ENCODE measurements at regions not wholly inside any gene's neighbourhood (a gene's known extent, or its start where the extent isn't known, plus 50 kb on each side); places are given as distances from the start of the nearest gene placed in this dataset.

DNA sequence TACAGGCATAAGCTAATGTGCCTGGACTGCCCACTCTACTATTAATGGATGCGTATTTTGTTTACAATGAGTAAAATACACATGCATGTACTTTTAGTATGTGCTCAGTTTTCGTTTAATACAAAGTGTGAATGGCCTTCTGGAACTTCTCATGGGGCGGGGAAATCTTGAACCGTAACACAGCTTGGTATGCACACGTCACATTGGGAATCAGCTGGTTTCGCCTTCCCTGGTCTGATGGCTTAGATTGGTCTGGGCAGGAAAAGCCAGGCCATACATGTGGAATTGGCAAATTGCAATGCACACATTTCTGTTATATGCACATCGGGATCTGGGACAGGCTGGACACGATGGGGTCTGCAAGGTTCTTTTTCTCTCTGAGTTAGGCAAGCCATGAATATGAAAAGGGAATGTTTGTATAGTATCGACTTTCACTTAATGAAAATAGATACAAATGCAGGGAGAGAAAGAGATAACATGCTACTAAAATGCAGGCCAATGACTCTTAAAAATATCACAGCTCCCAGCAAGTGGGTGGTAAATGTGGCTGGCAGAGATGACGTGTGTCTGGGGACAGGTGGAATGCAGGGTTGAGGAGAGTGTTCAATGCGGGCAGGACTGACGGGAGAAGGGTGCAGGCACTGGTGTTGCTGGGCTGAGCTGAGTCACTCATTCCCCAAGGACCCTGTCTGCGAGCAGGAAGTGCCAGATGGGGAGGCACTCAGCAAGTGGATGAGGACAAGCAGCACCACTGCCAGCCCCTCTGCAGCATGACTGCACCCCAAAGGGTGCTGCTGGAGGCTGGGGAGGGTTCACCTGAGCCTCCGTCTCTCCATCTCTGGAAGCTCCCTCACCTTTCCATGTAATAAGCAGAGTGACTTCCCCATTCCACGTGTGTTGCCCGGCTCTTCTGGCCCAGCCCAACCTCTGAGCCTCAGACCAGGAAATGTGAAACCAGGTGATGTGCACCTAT, 204.0 kb upstream of the GPR12 start:
- H3K79me2 ChIP-seq (ENCODE audit: control insufficient read depth, insufficient read depth, low read length, unreplicated experiment), result no peaks in the 10 kb centered on the region
- H3K36me3 ChIP-seq (ENCODE audit: insufficient read depth, low read length), result no peaks in the 10 kb centered on the region
- 0 out of 2 replicates have a peak, but pooled peaks cover 8% of the 10 kb centered on the region for H3K27me3 ChIP-seq (ENCODE audit: insufficient read depth, low read length)
- H2AFZ ChIP-seq (ENCODE audit: low read length, unreplicated experiment), result no peak overlapping the region
- no peak overlapping the region for H3K27ac ChIP-seq (ENCODE audit: low read depth, low read length)
- peaks cover 29% of the 10 kb centered on the region for H3K4me1 ChIP-seq (ENCODE audit: control insufficient read depth, insufficient read depth, low read length, unreplicated experiment)
- H3K4me3 ChIP-seq (ENCODE audit: low read depth, low read length), result no peak overlapping the region

DNA sequence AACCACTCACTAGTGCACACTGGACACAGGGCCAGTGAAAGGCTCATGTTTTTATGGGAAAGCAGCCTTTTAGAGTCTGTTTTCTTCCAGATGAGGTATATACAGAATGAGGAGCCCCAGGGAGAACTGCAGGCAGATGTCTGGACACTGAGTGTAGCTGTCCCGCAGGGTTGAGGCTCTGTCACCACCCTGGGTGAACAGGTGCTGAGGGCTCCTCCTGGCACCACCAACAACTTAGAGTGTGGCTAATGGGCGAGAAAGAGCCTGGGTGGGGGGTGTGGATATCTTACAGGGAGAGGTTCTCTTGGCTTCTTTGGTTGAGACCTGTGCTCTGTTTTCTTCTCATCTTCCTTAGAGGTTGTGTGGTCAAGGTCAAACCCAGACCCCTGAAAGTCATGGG, 202.1 kb upstream of the GPR12 start:
- Histone ChIP-seq H3K36me3 (ENCODE audit: insufficient read depth, low read length) (no peaks in the 10 kb centered on the region), H2AFZ (ENCODE audit: low read length, unreplicated experiment) (no peak overlapping the region)

DNA sequence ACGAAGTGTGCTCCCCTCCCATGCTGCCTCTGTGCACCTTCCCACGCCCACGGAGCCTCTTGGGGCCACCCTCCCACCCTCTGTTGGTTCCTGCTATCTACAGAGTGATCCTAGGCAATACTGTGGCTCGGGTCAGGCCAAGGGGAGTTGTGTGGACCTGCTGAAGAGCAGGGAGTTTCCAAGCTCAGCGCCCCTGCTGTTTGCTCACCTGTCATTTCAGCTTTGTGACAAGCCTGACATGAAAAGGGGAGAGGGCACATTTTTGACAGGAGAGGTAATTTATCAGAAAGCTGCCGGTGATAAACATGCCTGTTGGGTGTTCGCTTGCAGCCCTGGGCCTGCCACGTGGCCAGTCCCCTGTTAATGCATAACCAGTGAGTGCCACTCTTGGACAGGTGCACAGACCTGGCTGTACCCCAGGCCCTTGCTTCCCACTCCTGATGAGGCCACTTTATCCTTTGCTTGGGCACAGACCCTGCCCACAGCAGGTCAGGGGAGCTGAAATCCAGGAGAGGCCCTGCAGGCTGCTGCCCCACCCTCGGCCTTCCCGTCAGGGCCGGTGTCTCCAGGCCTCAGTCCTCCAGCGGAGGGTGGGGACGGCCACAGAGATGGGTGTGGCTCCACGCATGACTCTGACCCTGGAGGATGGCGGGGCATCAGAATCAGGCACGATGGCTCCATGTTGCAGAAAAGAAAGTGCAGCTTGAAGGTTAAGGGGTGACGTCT, 201.5 kb upstream of the GPR12 start:
- peaks cover 19% of the 10 kb centered on the region for H3K4me1 ChIP-seq (ENCODE audit: control insufficient read depth, insufficient read depth, low read length, unreplicated experiment)
- no peak overlapping the region for H3K27ac ChIP-seq (ENCODE audit: low read depth, low read length)
- H3K27me3 ChIP-seq (ENCODE audit: insufficient read depth, low read length), result peaks cover 22% of the 10 kb centered on the region; the same call in 1 of the 2 replicates
- no peaks in the 10 kb centered on the region for H3K79me2 ChIP-seq (ENCODE audit: control insufficient read depth, insufficient read depth, low read length, unreplicated experiment)
- H3K36me3 ChIP-seq (ENCODE audit: insufficient read depth, low read length), result no peaks in the 10 kb centered on the region
- no peak overlapping the region for H3K4me3 ChIP-seq (ENCODE audit: low read depth, low read length)
- H2AFZ ChIP-seq (ENCODE audit: low read length, unreplicated experiment), result no peak overlapping the region

More for the DNA sequence above, 202.1 kb upstream of the GPR12 start:
- Histone ChIP-seq H3K27me3 (ENCODE audit: insufficient read depth, low read length) (peaks cover 16% of the 10 kb centered on the region; the same call in 1 of the 2 replicates), H3K4me1 (ENCODE audit: control insufficient read depth, insufficient read depth, low read length, unreplicated experiment) (peaks cover 19% of the 10 kb centered on the region), H3K4me3 (ENCODE audit: low read depth, low read length) (no peak overlapping the region), H3K79me2 (ENCODE audit: control insufficient read depth, insufficient read depth, low read length, unreplicated experiment) (no peaks in the 10 kb centered on the region), H3K27ac (ENCODE audit: low read depth, low read length) (no peak overlapping the region)

DNA sequence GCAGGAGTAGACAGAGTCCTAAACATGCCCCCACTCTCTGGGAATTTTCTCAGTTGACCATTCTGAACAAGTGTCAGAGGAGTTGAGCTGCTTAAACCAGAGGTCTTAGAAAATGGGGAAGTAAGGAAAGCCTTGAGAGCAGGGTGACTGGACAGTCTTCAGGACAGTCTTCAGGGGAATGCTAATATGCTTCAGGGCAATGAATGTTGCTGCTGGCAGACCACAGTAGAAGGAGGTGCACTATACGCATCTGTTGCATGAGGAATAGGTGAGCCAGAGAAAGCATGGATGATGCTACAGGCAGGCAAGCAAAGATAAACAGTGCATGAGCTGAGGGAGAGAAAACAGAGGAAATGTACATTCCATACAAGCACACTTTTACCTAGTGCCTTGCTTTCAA, 196.6 kb upstream of the GPR12 start:
- Histone ChIP-seq H3K4me1 (ENCODE audit: control insufficient read depth, insufficient read depth, low read length, unreplicated experiment) (no peaks in the 10 kb centered on the region), H3K79me2 (ENCODE audit: control insufficient read depth, insufficient read depth, low read length, unreplicated experiment) (no peaks in the 10 kb centered on the region), H3K36me3 (ENCODE audit: insufficient read depth, low read length) (no peaks in the 10 kb centered on the region), H2AFZ (ENCODE audit: low read length, unreplicated experiment) (no peak overlapping the region), H3K27ac (ENCODE audit: low read depth, low read length) (no peak overlapping the region), H3K27me3 (ENCODE audit: insufficient read depth, low read length) (peaks cover 57% of the 10 kb centered on the region), H3K4me3 (ENCODE audit: low read depth, low read length) (no peak overlapping the region)

DNA sequence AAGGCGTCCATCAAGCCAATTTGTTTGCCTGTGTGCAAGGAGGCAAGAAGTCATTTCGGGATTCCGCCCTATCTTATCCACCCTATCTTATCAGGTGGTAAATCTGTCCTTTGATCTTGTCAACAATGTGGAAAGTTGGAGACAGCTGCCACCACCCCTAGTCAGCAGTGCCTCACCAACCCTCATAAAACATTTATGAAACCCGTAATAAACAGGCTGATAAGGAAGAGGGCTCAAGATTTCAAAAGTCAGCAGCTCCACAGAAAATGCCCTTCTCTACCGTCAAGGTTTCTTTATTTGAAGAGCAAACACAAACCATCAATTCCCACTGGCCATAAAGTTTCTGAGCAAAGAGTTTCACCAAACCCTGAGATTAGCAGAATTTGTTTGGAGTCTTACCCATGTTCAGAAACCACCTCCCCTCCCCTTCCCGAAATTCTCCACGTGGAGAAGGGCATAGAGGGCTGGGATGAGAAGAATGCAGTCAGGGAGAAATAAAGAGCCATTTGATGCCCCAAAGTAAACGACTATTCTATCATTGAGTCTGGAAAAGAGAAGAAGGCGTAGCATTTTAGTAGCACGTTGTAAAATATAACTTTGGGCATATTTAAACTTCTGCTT, 196.0 kb upstream of the GPR12 start:
- Histone ChIP-seq H3K79me2 (ENCODE audit: control insufficient read depth, insufficient read depth, low read length, unreplicated experiment) (no peaks in the 10 kb centered on the region), H3K27me3 (ENCODE audit: insufficient read depth, low read length) (peaks cover 57% of the 10 kb centered on the region), H3K4me3 (ENCODE audit: low read depth, low read length) (no peak overlapping the region), H3K36me3 (ENCODE audit: insufficient read depth, low read length) (no peaks in the 10 kb centered on the region), H2AFZ (ENCODE audit: low read length, unreplicated experiment) (no peak overlapping the region), H3K27ac (ENCODE audit: low read depth, low read length) (no peak overlapping the region), H3K4me1 (ENCODE audit: control insufficient read depth, insufficient read depth, low read length, unreplicated experiment) (no peaks in the 10 kb centered on the region)

DNA sequence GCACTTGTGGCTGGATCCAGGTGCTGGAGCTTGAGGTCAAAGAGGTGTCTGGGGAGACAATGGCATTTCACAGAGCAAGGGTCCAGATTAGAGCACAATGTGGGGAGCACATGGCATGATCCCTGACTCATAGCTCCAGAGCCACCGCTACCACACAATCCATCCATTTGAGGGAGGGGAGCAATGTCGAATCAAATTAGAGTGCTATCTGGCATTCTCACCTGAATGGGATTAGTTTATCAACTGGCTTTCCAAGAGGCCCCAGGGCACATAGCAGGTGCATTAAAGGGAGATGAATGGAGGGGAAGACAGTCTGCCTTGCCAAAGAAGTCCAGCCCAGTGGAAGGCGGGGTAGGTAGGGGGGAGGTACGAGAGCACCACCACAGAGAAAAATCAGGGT, 194.4 kb upstream of the GPR12 start:
- no peaks in the 10 kb centered on the region for H3K4me1 ChIP-seq (ENCODE audit: control insufficient read depth, insufficient read depth, low read length, unreplicated experiment)
- H3K36me3 ChIP-seq (ENCODE audit: insufficient read depth, low read length), result no peaks in the 10 kb centered on the region
- no peak overlapping the region for H3K27ac ChIP-seq (ENCODE audit: low read depth, low read length)

DNA sequence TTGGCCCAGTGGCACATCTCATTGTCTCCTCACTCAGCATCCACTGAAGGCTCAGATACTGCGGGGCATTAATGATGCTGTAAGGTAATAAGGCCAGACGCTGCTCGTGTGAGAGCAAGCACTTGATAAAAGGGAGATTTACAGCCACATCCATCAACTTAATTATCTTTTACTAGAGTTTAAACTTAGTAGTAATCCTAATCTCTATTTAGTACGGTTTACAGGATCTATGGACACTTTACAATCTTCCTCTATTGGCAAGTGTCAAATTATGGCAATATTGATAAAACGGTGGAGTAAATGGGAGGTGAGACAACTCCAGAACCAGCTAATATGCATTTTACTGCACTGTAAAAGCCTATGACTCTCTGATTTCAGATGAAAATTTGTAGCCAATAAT, 192.7 kb upstream of the GPR12 start:
- H3K36me3 ChIP-seq (ENCODE audit: insufficient read depth, low read length), result no peaks in the 10 kb centered on the region
- H3K4me3 ChIP-seq (ENCODE audit: low read depth, low read length), result no peak overlapping the region
- H2AFZ ChIP-seq (ENCODE audit: low read length, unreplicated experiment), result no peak overlapping the region
- H3K79me2 ChIP-seq (ENCODE audit: control insufficient read depth, insufficient read depth, low read length, unreplicated experiment), result no peaks in the 10 kb centered on the region
- H3K27me3 ChIP-seq (ENCODE audit: insufficient read depth, low read length), result peaks cover 43% of the 10 kb centered on the region
- no peaks in the 10 kb centered on the region for H3K4me1 ChIP-seq (ENCODE audit: control insufficient read depth, insufficient read depth, low read length, unreplicated experiment)
- no peak overlapping the region for H3K27ac ChIP-seq (ENCODE audit: low read depth, low read length)

More for the DNA sequence above, 194.4 kb upstream of the GPR12 start:
- H3K4me3 ChIP-seq (ENCODE audit: low read depth, low read length), result no peak overlapping the region
- H3K27me3 ChIP-seq (ENCODE audit: insufficient read depth, low read length), result peaks cover 53% of the 10 kb centered on the region
- H2AFZ ChIP-seq (ENCODE audit: low read length, unreplicated experiment), result no peak overlapping the region
- H3K79me2 ChIP-seq (ENCODE audit: control insufficient read depth, insufficient read depth, low read length, unreplicated experiment), result no peaks in the 10 kb centered on the region

DNA sequence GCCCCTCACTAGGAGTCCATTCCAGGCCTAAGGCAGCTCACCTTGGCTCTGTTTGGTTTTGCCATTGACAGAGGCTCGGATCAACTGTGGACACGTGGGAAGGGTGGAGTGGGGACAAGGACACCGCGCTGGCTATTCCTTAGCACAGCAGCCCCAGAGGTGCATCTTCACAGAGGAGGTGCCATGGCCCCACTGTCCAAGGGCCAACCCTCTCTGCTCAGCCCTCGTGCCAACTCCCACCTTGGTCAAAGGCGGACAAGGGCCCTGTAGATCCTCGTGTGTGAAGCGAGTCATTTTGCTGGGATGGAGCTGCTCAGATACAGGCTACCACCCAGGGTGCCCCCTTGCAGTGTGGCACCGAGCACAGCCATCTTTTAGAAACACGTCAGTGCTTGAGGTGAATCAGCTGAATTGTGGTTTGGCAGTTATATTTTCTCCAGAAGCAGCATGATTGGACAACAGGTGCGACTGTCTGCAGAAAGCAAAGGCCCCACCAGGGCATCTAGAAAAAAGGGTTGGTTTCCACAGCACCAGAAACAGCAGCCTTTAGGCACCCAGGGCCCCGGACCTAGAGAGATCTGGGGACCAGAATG, 192.1 kb upstream of the GPR12 start:
- no peak overlapping the region for H2AFZ ChIP-seq (ENCODE audit: low read length, unreplicated experiment)
- no peaks in the 10 kb centered on the region for H3K36me3 ChIP-seq (ENCODE audit: insufficient read depth, low read length)
- H3K27me3 ChIP-seq (ENCODE audit: insufficient read depth, low read length), result peaks cover 40% of the 10 kb centered on the region
- H3K4me1 ChIP-seq (ENCODE audit: control insufficient read depth, insufficient read depth, low read length, unreplicated experiment), result no peaks in the 10 kb centered on the region
- no peak overlapping the region for H3K4me3 ChIP-seq (ENCODE audit: low read depth, low read length)
- H3K27ac ChIP-seq (ENCODE audit: low read depth, low read length), result no peak overlapping the region
- no peaks in the 10 kb centered on the region for H3K79me2 ChIP-seq (ENCODE audit: control insufficient read depth, insufficient read depth, low read length, unreplicated experiment)

DNA sequence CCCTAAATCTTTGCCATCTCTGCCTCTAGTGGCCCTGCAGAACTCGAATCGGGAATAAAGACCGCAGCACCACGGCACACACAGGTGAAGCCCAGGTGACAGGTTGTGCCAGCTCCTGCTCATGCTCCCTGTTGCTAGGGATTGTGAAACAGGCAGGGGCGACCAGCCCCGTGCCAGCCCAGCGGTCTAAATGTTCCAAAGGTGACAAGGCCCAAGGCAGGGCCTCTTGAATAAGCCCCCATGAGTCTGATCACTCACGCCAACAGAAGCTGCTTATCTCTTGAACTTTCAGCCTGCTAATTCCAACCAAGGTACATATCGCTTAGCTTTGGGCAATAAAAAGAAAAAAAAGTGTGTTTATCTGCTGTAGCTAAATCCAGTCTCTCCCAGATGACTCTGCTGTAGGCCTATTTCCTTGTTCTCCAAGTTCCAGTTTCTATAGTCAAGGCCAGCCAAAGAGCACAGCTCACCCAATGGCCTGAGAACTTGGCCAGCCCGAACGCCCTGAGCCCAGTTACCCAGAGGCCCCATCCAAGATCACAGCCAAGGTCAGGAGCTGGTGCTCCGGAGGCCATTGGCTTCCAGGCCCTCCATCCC, 191.1 kb upstream of the GPR12 start:
- Histone ChIP-seq H2AFZ (ENCODE audit: low read length, unreplicated experiment) (no peak overlapping the region), H3K36me3 (ENCODE audit: insufficient read depth, low read length) (no peaks in the 10 kb centered on the region), H3K27me3 (ENCODE audit: insufficient read depth, low read length) (peaks cover 31% of the 10 kb centered on the region), H3K4me3 (ENCODE audit: low read depth, low read length) (no peak overlapping the region), H3K27ac (ENCODE audit: low read depth, low read length) (no peak overlapping the region), H3K79me2 (ENCODE audit: control insufficient read depth, insufficient read depth, low read length, unreplicated experiment) (no peaks in the 10 kb centered on the region), H3K4me1 (ENCODE audit: control insufficient read depth, insufficient read depth, low read length, unreplicated experiment) (no peaks in the 10 kb centered on the region)

DNA sequence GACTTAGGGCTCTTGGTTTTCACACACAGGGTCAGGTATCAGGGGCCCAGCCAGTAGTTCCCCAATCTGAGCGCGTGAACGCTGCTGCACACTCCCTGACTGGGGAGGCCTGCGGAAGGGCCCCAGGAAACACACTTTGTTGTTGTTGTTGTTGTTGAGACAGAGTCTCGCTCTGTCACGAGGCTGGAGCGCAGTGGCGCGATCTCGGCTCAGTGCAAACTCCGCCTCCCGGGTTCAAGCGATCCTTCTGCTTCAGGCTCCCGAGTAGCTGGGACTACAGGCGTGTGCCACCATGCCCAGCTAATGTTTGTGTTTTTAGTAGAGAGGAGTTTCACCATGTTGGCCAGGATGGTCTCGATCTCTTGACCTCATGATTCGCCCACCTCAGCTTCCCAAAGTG, 190.4 kb upstream of the GPR12 start:
- Histone ChIP-seq H2AFZ (ENCODE audit: low read length, unreplicated experiment) (no peak overlapping the region), H3K27ac (ENCODE audit: low read depth, low read length) (no peak overlapping the region), H3K79me2 (ENCODE audit: control insufficient read depth, insufficient read depth, low read length, unreplicated experiment) (no peaks in the 10 kb centered on the region), H3K27me3 (ENCODE audit: insufficient read depth, low read length) (peaks cover 24% of the 10 kb centered on the region), H3K36me3 (ENCODE audit: insufficient read depth, low read length) (no peaks in the 10 kb centered on the region), H3K4me1 (ENCODE audit: control insufficient read depth, insufficient read depth, low read length, unreplicated experiment) (no peaks in the 10 kb centered on the region), H3K4me3 (ENCODE audit: low read depth, low read length) (no peak overlapping the region)

All from ACC112 (cell line).